Loucy (cell line): ENCODE measurements at regions not wholly inside any gene's neighbourhood (a gene's known extent, or its start where the extent isn't known, plus 50 kb on each side); places are given as distances from the start of the nearest gene placed in this dataset.

Experiments
- CTCF ChIP-seq: fragments of 200-600 bp; sonication (generic); conservative IDR thresholded peaks from 2 replicates; pipeline ENCODE4 v1.5.1; 2014; ENCODE audit warnings: mild to moderate bottlenecking, antibody characterized with exemption, low read length
- EZH2phosphoT487 ChIP-seq: fragments of 200-600 bp; IDR thresholded peaks from 2 replicates; pipeline ENCODE4 v1.6.1; 2018; ENCODE audit warnings: antibody characterized with exemption, mild to moderate bottlenecking, moderate library complexity, borderline replicate concordance

GRCh38 chr3:182490596-182491491 lies 302.5 kb upstream of the ATP11B start:
- TF ChIP-seq CTCF (peak; percentile 78), EZH2phosphoT487 (no peak)
